Right cardiac atrium (tissue), 5 donors: ENCODE measurements at regions not wholly inside any gene's neighbourhood (a gene's known extent, or its start where the extent isn't known, plus 50 kb on each side); places are given as distances from the start of the nearest gene placed in this dataset.

Experiments used
- ATAC-seq, 2 donors: fragments of 200-7000 bp; cut with Tn5 transposase; one replicate each; pipeline versions ENCODE4 v1.8.0 to v1.9.1; 2020; ENCODE audit warnings: moderate library complexity in 2 of 2, mild to moderate bottlenecking in 1 of 2
- DNase-seq, 3 donors: peaks; one replicate each; pipeline ENCODE4 v3.0.0-alpha.2; 2020
- H3K27ac ChIP-seq: one replicate; pipeline ENCODE4 v1.5.1; 2013; ENCODE audit warnings: mild to moderate bottlenecking, low read length, control low read depth, moderate library complexity
- H3K27me3 ChIP-seq: one replicate; pipeline ENCODE4 v1.6.1; 2013; ENCODE audit not compliant: control insufficient read depth, insufficient read depth
- H3K4me1 ChIP-seq: one replicate; pipeline ENCODE4 v1.6.1; 2013; ENCODE audit warnings: low read length; ENCODE audit not compliant: control insufficient read depth, insufficient read depth
- H3K4me3 ChIP-seq: one replicate; pipeline ENCODE4 v1.5.1; 2013; ENCODE audit warnings: low read length, control low read depth
- H3K9me3 ChIP-seq: one replicate; pipeline ENCODE4 v1.6.1; 2013; ENCODE audit warnings: low read length; ENCODE audit not compliant: control insufficient read depth
- WGBS: extraction: QIAGEN DNeasy Blood & Tissue Kit; methylation state at CpG from one replicate; pipeline ENCODE4 v1.1.7; 2013; 5-methylcytosine and 5-hydroxymethylcytosine counted together
- intact Hi-C, 4 donors: fragments of 100-400 bp; cut with DNase I; formaldehyde crosslinking; loops; one replicate each; pipeline versions ENCODE4 v1.11.0 to v1.14.0; 2022 to 2023
- donor health status: healthy with polysubstance abuse.
- donor health status: DM: no; HTN: yes; CAD: no.
- donor health status: DM: no; HTN: no; CAD: no.
- donor health status: DM: no; HTN: yes; CAD: no; lungs with severe emphysema.
- donor health status: DM: yes; HTN: yes; CAD: no.

GRCh38 chr6:27088068-27088467, 159.4 kb upstream of the PRSS16 start:
- H3K4me3 ChIP-seq, result no peak overlapping the region
- intact Hi-C loops, result loop anchor here in 1 of 4 donors (10.0 kb wide), 1 partner anchor 473 kb away; no protein-coding TSS in a partner anchor
- H3K4me1 ChIP-seq, result no peaks in the 10 kb centered on the region
- no peak for ATAC-seq
- H3K27ac ChIP-seq, result no peak overlapping the region
- DNase-seq, result no peak
- peaks cover 4% of the 10 kb centered on the region for H3K27me3 ChIP-seq
- no peaks in the 10 kb centered on the region for H3K9me3 ChIP-seq

DNA sequence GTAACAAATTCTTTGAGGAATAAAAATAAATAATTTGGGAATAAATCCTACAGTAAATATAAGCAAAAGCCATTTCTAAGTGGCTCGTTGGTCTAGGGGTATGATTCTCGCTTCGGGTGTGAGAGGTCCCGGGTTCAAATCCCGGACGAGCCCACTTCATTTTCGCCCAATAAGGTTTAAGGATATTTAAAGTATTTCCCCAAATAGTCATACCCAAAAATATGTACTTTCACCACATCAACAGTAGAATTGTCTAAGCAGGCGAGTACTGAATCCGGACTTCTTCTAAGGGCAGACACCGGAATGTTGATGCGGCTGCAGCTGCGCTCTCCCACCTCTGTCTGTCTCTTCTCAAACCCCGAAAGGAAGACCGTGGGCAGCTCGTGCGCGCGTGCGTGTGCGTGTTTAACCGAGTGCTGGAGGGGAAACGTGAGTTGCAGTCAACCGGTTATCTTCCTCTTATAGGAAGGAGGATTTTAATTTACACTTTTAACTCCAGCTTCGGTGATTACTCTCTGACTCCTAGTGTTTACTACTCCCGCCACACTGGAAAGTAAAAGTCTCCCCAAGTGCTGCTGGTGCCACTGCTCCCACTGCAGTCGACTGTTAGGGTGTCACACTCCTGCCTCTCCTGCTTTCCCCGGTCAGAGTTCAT, 155.7 kb upstream of the PRSS16 start:
- ATAC-seq, result peak in 1 of 2 donors; percentile 29
- intact Hi-C loops, result no loop called here
- no peaks in the 10 kb centered on the region for H3K4me1 ChIP-seq
- H3K27ac ChIP-seq, result no peak overlapping the region
- H3K9me3 ChIP-seq, result no peaks in the 10 kb centered on the region
- DNase-seq, result peak in 1 of 3 donors; percentile 19
- peaks cover 4% of the 10 kb centered on the region for H3K27me3 ChIP-seq
- H3K4me3 ChIP-seq, result peak overlapping the region; percentile 16
- 1% methylated on average over 27 of the region's 27 CpGs for WGBS

DNA sequence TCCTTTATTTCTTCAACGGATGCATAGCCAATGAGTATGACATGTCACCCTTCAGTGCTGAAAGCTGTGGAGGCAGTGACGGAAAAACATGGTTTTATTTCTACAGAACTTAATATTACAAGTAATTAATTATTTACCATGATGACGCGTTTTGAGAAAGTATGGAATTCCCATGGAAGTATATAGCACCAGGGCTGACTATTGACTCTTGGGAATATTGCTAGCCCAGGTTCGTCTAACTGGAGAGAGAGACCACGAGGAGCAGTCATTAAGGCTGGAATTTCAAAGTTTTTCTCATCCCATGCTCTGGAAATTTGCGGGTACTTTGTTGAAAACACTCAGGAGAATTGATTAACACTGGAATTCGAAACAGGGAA, 155.2 kb upstream of the PRSS16 start:
- ATAC-seq (no peak), DNase-seq (no peak)
- intact Hi-C loops, result no loop called here
- Histone ChIP-seq H3K4me1 (no peaks in the 10 kb centered on the region), H3K27me3 (peaks cover 4% of the 10 kb centered on the region), H3K9me3 (no peaks in the 10 kb centered on the region), H3K4me3 (peak overlapping the region; percentile 16), H3K27ac (no peak overlapping the region)
- 29% methylated on average over 8 of the region's 8 CpGs for WGBS

GRCh38 chr6:27095914-27096313, 151.6 kb upstream of the PRSS16 start:
- intact Hi-C loops, result no loop called here
- ATAC-seq (no peak), DNase-seq (no peak)
- Histone ChIP-seq H3K4me1 (no peaks in the 10 kb centered on the region), H3K4me3 (no peak overlapping the region), H3K27me3 (peaks cover 4% of the 10 kb centered on the region), H3K9me3 (no peaks in the 10 kb centered on the region), H3K27ac (no peak overlapping the region)
- WGBS, result 88% methylated on average over 3 of the region's 3 CpGs

DNA sequence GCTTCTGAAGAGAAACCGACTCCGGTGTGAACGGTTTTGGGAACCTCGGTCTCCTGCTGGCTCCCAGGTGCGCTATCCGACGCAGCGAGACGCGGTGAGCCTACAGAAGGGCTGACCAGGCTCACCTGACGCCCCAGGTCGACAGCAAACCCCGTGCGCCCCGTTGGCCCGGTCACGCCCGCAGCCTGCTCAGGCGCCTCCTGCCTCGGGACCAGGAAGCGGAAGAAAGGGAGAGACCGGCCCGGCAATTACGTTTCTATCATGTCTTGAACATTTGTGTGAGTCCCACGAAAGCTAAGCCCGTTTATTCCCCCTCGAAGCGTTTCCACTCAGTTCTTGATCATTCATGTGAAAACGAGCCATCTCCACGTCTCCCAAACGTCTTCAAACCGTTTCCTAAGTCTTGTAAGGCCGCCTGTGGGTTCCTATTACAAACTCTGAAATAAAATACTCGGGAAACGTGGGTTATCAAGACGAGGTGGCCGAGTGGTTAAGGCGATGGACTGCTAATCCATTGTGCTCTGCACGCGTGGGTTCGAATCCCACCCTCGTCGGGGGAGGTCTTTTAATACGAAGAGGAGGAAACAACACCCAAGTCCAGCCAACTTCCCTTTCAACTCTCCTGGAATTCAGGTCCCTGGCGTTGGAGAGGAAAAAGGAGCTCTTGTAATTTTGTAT, 150.5 kb upstream of the PRSS16 start:
- Histone ChIP-seq H3K9me3 (no peaks in the 10 kb centered on the region), H3K4me1 (no peaks in the 10 kb centered on the region), H3K4me3 (peak overlapping the region; percentile 25), H3K27me3 (peaks cover 4% of the 10 kb centered on the region), H3K27ac (no peak overlapping the region)
- WGBS, result 2% methylated on average over 45 of the region's 45 CpGs
- ATAC-seq (peak; percentile 43 to 62), DNase-seq (peak in 2 of 3 donors; percentile 28 to 56)
- intact Hi-C loops, result no loop called here

GRCh38 chr6:27098956-27099355, 148.5 kb upstream of the PRSS16 start:
- Histone ChIP-seq H3K4me3 (no peak overlapping the region), H3K27ac (no peak overlapping the region), H3K27me3 (no peaks in the 10 kb centered on the region), H3K9me3 (no peaks in the 10 kb centered on the region), H3K4me1 (no peaks in the 10 kb centered on the region)
- ATAC-seq, result no peak
- intact Hi-C loops, result no loop called here
- peak in 1 of 3 donors; percentile 28 for DNase-seq
- 96% methylated on average over 19 of the region's 19 CpGs for WGBS

DNA sequence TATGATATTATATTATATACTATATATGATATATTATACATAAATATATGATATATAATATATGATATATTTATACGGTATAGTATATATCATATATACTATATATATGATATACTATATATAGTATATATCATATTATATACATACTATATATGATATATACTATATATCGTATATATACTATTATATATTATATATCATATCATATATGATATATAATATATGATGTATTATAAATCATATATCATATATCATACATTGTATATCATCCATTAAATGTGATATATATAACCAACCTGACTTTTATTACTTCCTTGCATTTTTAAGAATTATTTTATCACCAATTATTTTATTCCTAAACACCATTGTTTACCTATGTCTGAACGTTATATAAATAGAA, 146.6 kb upstream of the PRSS16 start:
- intact Hi-C loops, result no loop called here
- Histone ChIP-seq H3K27me3 (no peaks in the 10 kb centered on the region), H3K4me1 (no peaks in the 10 kb centered on the region), H3K9me3 (no peaks in the 10 kb centered on the region), H3K27ac (no peak overlapping the region), H3K4me3 (no peak overlapping the region)
- DNase-seq, result no peak
- WGBS, result 89% methylated on average over 3 of the region's 3 CpGs
- no peak for ATAC-seq

DNA sequence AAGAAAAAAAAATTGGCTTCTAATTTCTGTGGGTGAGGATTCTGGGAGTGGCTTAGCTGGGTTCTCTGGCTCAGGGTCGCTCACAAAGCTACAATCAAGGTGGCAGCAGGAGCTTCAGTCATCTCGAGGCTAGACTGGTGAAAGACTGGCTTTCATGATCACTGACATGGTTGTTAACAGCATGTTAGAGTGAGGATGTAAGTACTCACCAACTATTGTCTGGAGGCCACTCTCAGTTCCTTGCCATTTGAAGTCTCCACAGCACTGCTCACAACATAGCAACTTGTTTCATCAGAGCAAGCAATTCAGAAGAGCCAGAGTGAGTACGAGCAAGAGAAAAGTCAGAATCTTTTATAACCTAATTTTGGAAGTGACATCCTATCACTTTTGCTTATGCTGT, 145.7 kb upstream of the PRSS16 start:
- Histone ChIP-seq H3K27ac (no peak overlapping the region), H3K27me3 (no peaks in the 10 kb centered on the region), H3K4me1 (no peaks in the 10 kb centered on the region), H3K9me3 (no peaks in the 10 kb centered on the region), H3K4me3 (no peak overlapping the region)
- no peak for DNase-seq
- ATAC-seq, result no peak
- 67% methylated on average over 3 of the region's 3 CpGs for WGBS
- intact Hi-C loops, result no loop called here

DNA sequence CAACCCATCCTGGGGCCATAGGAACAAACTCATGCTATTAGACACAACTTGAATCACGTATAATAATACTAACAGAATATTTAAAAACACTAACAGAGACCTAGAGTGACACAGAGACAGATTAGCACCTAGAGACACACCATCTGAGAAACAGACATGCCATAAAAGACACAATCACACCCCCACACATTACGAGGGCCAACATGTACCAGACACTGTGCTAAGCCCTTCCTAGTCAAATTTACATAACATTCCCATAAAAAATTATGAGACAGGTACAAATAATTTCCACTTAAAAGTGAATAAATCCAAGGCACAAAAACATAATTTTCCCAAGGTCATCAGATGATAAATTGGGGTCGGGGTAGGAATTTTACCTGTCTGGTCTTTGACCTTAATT, 141.1 kb upstream of the PRSS16 start:
- Histone ChIP-seq H3K4me1 (no peaks in the 10 kb centered on the region), H3K4me3 (no peak overlapping the region), H3K27me3 (no peaks in the 10 kb centered on the region), H3K27ac (no peak overlapping the region), H3K9me3 (no peaks in the 10 kb centered on the region)
- ATAC-seq (no peak), DNase-seq (no peak)
- WGBS, result 79% methylated on average over 3 of the region's 3 CpGs
- intact Hi-C loops, result no loop called here

GRCh38 chr6:27111743-27112142, 135.8 kb upstream of the PRSS16 start:
- Histone ChIP-seq H3K27ac (no peak overlapping the region), H3K27me3 (no peaks in the 10 kb centered on the region), H3K9me3 (no peaks in the 10 kb centered on the region), H3K4me1 (no peaks in the 10 kb centered on the region), H3K4me3 (no peak overlapping the region)
- intact Hi-C loops, result no loop called here
- ATAC-seq, result no peak
- no peak for DNase-seq
- 73% methylated on average over 2 of the region's 2 CpGs for WGBS

DNA sequence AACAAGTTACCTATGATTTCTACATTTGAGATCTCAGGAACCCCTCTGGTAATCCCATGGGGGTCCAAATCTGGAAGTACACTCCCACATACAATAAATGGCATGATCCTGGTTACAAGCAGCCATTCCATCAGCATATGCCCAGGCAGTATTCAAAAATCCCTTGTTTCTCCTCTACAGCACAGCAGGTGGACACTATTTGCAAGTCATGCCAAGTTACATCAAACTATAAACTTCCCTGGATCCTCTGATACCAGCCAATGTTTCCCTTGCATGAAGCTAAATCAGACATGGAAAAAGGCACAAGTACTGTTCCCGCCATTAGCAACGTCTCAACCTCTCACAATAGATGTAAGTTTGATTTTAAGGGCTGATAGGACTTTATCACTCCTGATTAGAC, 134.5 kb upstream of the PRSS16 start:
- intact Hi-C loops, result no loop called here
- H3K27ac ChIP-seq, result no peak overlapping the region
- DNase-seq, result no peak
- no peak for ATAC-seq
- H3K9me3 ChIP-seq, result no peaks in the 10 kb centered on the region
- H3K4me1 ChIP-seq, result no peaks in the 10 kb centered on the region
- H3K4me3 ChIP-seq, result no peak overlapping the region
- 89% methylated on average over 2 of the region's 2 CpGs for WGBS
- H3K27me3 ChIP-seq, result no peaks in the 10 kb centered on the region
